22Rv1 (cell line): ENCODE measurements at regions not wholly inside any gene's neighbourhood (a gene's known extent, or its start where the extent isn't known, plus 50 kb on each side); places are given as distances from the start of the nearest gene placed in this dataset.

Experiments used
- CTCF ChIP-seq: fragments of 450-650 bp; IDR thresholded peaks from 2 replicates; pipeline ENCODE4 v1.5.1; 2017; ENCODE audit warnings: mild to moderate bottlenecking
- ZFX ChIP-seq: fragments of 450-650 bp; IDR thresholded peaks from 2 replicates; pipeline ENCODE4 v1.6.1; 2017; ENCODE audit warnings: antibody characterized with exemption, borderline replicate concordance

GRCh38 chr2:2413525-2413924 lies 82.5 kb upstream of the MYT1L start:
- TF ChIP-seq CTCF: no peak
- no peak for TF ChIP-seq ZFX
